IMR-90 (cell line): ENCODE measurements at regions not wholly inside any gene's neighbourhood (a gene's known extent, or its start where the extent isn't known, plus 50 kb on each side); places are given as distances from the start of the nearest gene placed in this dataset.

Source experiments
- CTCF ChIP-seq: conservative IDR thresholded peaks from 2 replicates; pipeline ENCODE4 v1.5.1; 2012; ENCODE audit warnings: mild to moderate bottlenecking, low read depth, low read length, improper control_type of control experiment
- POLR2A ChIP-seq: IDR thresholded peaks from 2 replicates; pipeline ENCODE4 v1.6.1; 2012; ENCODE audit warnings: mild to moderate bottlenecking, low read depth, low read length
- RAD21 ChIP-seq: IDR thresholded peaks from 2 replicates; pipeline ENCODE4 v1.6.1; 2012; ENCODE audit warnings: low read length, improper control_type of control experiment
- RCOR1 ChIP-seq: IDR thresholded peaks from 2 replicates; pipeline ENCODE4 v1.6.1; 2012; ENCODE audit warnings: mild to moderate bottlenecking, low read length, improper control_type of control experiment; ENCODE audit not compliant: insufficient replicate concordance
- SMC3 ChIP-seq: fragments of 150-350 bp; IDR thresholded peaks from 2 replicates; pipeline ENCODE4 v1.6.1; 2016; ENCODE audit warnings: low read depth, mild to moderate bottlenecking, antibody characterized with exemption, low read length, moderate library complexity

GRCh38 chr2:195199864-195200263 lies 457.2 kb upstream of the SLC39A10 start:
- TF ChIP-seq CTCF (no peak), RAD21 (no peak), SMC3 (no peak), POLR2A (no peak), RCOR1 (no peak)
